CD4-positive, alpha-beta T cell treated with Interleukin-17A for 4 hours (primary cell): ENCODE measurements at regions not wholly inside any gene's neighbourhood (a gene's known extent, or its start where the extent isn't known, plus 50 kb on each side); places are given as distances from the start of the nearest gene placed in this dataset.

ENCODE experiments used
- DNase-seq: peaks from one replicate; pipeline ENCODE4 v3.0.0-alpha.2; 2020; ENCODE audit warnings: mixed read lengths

- no peak for DNase-seq
Observed at GRCh38 chr16:86751076-86752030, 173.0 kb downstream of the FOXL1 start.

- no peak for DNase-seq
Observed at GRCh38 chr16:86752582-86753175, 174.3 kb downstream of the FOXL1 start.

GRCh38 chr16:86753399-86753798 is 175.1 kb downstream of the FOXL1 start:
- DNase-seq, result no peak

- no peak for DNase-seq
Observed at GRCh38 chr16:86755571-86756006, 177.2 kb downstream of the FOXL1 start.

GRCh38 chr16:86756882-86757703 is 178.7 kb downstream of the FOXL1 start:
- DNase-seq, result no peak

GRCh38 chr16:86757704-86758040 is 179.3 kb downstream of the FOXL1 start:
- no peak for DNase-seq

GRCh38 chr16:86758932-86759331 is 180.6 kb downstream of the FOXL1 start:
- no peak for DNase-seq

GRCh38 chr16:86761111-86762031 is 183.0 kb downstream of the FOXL1 start:
- DNase-seq, result peak; percentile 36

- no peak for DNase-seq
Observed at GRCh38 chr16:86762095-86762494, 183.7 kb downstream of the FOXL1 start.

GRCh38 chr16:86763819-86764218 is 185.5 kb downstream of the FOXL1 start:
- DNase-seq, result no peak

GRCh38 chr16:86764551-86764950 is 186.2 kb downstream of the FOXL1 start:
- no peak for DNase-seq

GRCh38 chr16:86765389-86766026 is 187.2 kb downstream of the FOXL1 start:
- no peak for DNase-seq

GRCh38 chr16:86766700-86767099 is 188.4 kb downstream of the FOXL1 start:
- no peak for DNase-seq

GRCh38 chr16:86768228-86768791 is 190.0 kb downstream of the FOXL1 start:
- no peak for DNase-seq

GRCh38 chr16:86768999-86769398 is 190.7 kb downstream of the FOXL1 start:
- no peak for DNase-seq

GRCh38 chr16:86771506-86772460 is 193.4 kb downstream of the FOXL1 start:
- no peak for DNase-seq

GRCh38 chr16:86772671-86773353 is 194.5 kb downstream of the FOXL1 start:
- no peak for DNase-seq

GRCh38 chr16:86773354-86773715 is 195.0 kb downstream of the FOXL1 start:
- no peak for DNase-seq

- no peak for DNase-seq
Observed at GRCh38 chr16:86774931-86775330, 196.6 kb downstream of the FOXL1 start.

- DNase-seq, result no peak
Observed at GRCh38 chr16:86775511-86775921, 197.2 kb downstream of the FOXL1 start.
